HG03025 (cell line): ENCODE measurements at regions not wholly inside any gene's neighbourhood (a gene's known extent, or its start where the extent isn't known, plus 50 kb on each side); places are given as distances from the start of the nearest gene placed in this dataset.

Experiments
- ATAC-seq: cut with Tn5 transposase; IDR thresholded peaks from one replicate; pipeline ENCODE4 v1.9.1; 2021; ENCODE audit warnings: mild to moderate bottlenecking, moderate library complexity; ENCODE audit not compliant: unreplicated experiment, low FRiP score

GRCh38 chr2:57728691-57729090 lies 317.9 kb upstream of the VRK2 start:
- ATAC-seq: no peak

- ATAC-seq: no peak
Measured at GRCh38 chr2:57733956-57734355, 312.6 kb upstream of the VRK2 start.

GRCh38 chr2:57740891-57741290 lies 305.7 kb upstream of the VRK2 start:
- ATAC-seq: no peak

GRCh38 chr2:57753636-57754035 lies 293.0 kb upstream of the VRK2 start:
- no peak for ATAC-seq

- no peak for ATAC-seq
Measured at GRCh38 chr2:57758686-57759085, 287.9 kb upstream of the VRK2 start.

- ATAC-seq: no peak
Measured at GRCh38 chr2:57759131-57759530, 287.5 kb upstream of the VRK2 start.

- ATAC-seq: peak; percentile 89
Measured at GRCh38 chr2:57759822-57760300, 286.7 kb upstream of the VRK2 start.

GRCh38 chr2:57760381-57760801 lies 286.2 kb upstream of the VRK2 start:
- peak; percentile 43 for ATAC-seq

- ATAC-seq: no peak
Measured at GRCh38 chr2:57776916-57777315, 269.7 kb upstream of the VRK2 start.

- no peak for ATAC-seq
Measured at GRCh38 chr2:57782587-57782986, 264.0 kb upstream of the VRK2 start.

GRCh38 chr2:57793310-57793709 lies 253.3 kb upstream of the VRK2 start:
- ATAC-seq: no peak

GRCh38 chr2:57796527-57796926 lies 250.1 kb upstream of the VRK2 start:
- no peak for ATAC-seq

- no peak for ATAC-seq
Measured at GRCh38 chr2:57798346-57798745, 248.3 kb upstream of the VRK2 start.

GRCh38 chr2:57802243-57802642 lies 244.4 kb upstream of the VRK2 start:
- no peak for ATAC-seq

GRCh38 chr2:57804971-57805370 lies 241.6 kb upstream of the VRK2 start:
- ATAC-seq: no peak

- ATAC-seq: no peak
Measured at GRCh38 chr2:57806449-57806968, 240.1 kb upstream of the VRK2 start.

- peak; percentile 98 for ATAC-seq
Measured at GRCh38 chr2:57809230-57809629, 237.4 kb upstream of the VRK2 start.

GRCh38 chr2:57821088-57821487 lies 225.5 kb upstream of the VRK2 start:
- ATAC-seq: no peak

- ATAC-seq: no peak
Measured at GRCh38 chr2:57828221-57828620, 218.4 kb upstream of the VRK2 start.

- no peak for ATAC-seq
Measured at GRCh38 chr2:57834666-57835065, 211.9 kb upstream of the VRK2 start.

GRCh38 chr2:57842531-57842930 lies 204.1 kb upstream of the VRK2 start:
- no peak for ATAC-seq

GRCh38 chr2:57843158-57843557 lies 203.4 kb upstream of the VRK2 start:
- no peak for ATAC-seq

- no peak for ATAC-seq
Measured at GRCh38 chr2:57848723-57849122, 197.9 kb upstream of the VRK2 start.
